CD4-positive, alpha-beta T cell treated with Interleukin-10 for 1 hour (primary cell): ENCODE measurements at regions not wholly inside any gene's neighbourhood (a gene's known extent, or its start where the extent isn't known, plus 50 kb on each side); places are given as distances from the start of the nearest gene placed in this dataset.
"Not testable (repeated sequence)": the region's sequence is repeated elsewhere in the genome, so short reads cannot be mapped to it uniquely, and the experiment has no call there.

Source experiments
- DNase-seq: peaks from one replicate; pipeline ENCODE4 v3.0.0-alpha.2; 2020

- no peak for DNase-seq
Observed at GRCh38 chr17:33924104-33924503, 331.0 kb upstream of the CCL2 start.

- DNase-seq, result no peak
Observed at GRCh38 chr17:33925649-33926048, 329.4 kb upstream of the CCL2 start.

- DNase-seq, result no peak
Observed at GRCh38 chr17:33927732-33928133, 327.4 kb upstream of the CCL2 start.

- DNase-seq, result no peak
Observed at GRCh38 chr17:33929181-33929724, 325.8 kb upstream of the CCL2 start.

GRCh38 chr17:33931148-33931814, 323.8 kb upstream of the CCL2 start:
- not testable (repeated sequence) for DNase-seq

GRCh38 chr17:33932996-33933395, 322.1 kb upstream of the CCL2 start:
- DNase-seq, result no peak

GRCh38 chr17:33933576-33933975, 321.5 kb upstream of the CCL2 start:
- no peak for DNase-seq

- DNase-seq, result no peak
Observed at GRCh38 chr17:33934696-33935095, 320.4 kb upstream of the CCL2 start.

GRCh38 chr17:33935822-33936221, 319.3 kb upstream of the CCL2 start:
- DNase-seq, result no peak

GRCh38 chr17:33936764-33937163, 318.3 kb upstream of the CCL2 start:
- no peak for DNase-seq

GRCh38 chr17:33939959-33940358, 315.1 kb upstream of the CCL2 start:
- DNase-seq, result no peak

- no peak for DNase-seq
Observed at GRCh38 chr17:33940769-33941370, 314.2 kb upstream of the CCL2 start.

GRCh38 chr17:33941744-33942143, 313.3 kb upstream of the CCL2 start:
- no peak for DNase-seq

- DNase-seq, result no peak
Observed at GRCh38 chr17:33942414-33942813, 312.7 kb upstream of the CCL2 start.

GRCh38 chr17:33944412-33944811, 310.7 kb upstream of the CCL2 start:
- DNase-seq, result no peak

GRCh38 chr17:33944826-33945225, 310.3 kb upstream of the CCL2 start:
- DNase-seq, result no peak

GRCh38 chr17:33945646-33946546, 309.2 kb upstream of the CCL2 start:
- DNase-seq, result no peak

GRCh38 chr17:33947762-33948161, 307.3 kb upstream of the CCL2 start:
- no peak for DNase-seq

- DNase-seq, result no peak
Observed at GRCh38 chr17:33948309-33948708, 306.8 kb upstream of the CCL2 start.

GRCh38 chr17:33949100-33949499, 306.0 kb upstream of the CCL2 start:
- no peak for DNase-seq

GRCh38 chr17:33950061-33950460, 305.0 kb upstream of the CCL2 start:
- no peak for DNase-seq

GRCh38 chr17:33952425-33952824, 302.7 kb upstream of the CCL2 start:
- no peak for DNase-seq

GRCh38 chr17:33954597-33954996, 300.5 kb upstream of the CCL2 start:
- no peak for DNase-seq

- no peak for DNase-seq
Observed at GRCh38 chr17:33955461-33955860, 299.6 kb upstream of the CCL2 start.
